ENCODE measurements at regions not wholly inside any gene's neighbourhood (a gene's known extent, or its start where the extent isn't known, plus 50 kb on each side); places are given as distances from the start of the nearest gene placed in this dataset.
"Not testable (repeated sequence)": the region's sequence is repeated elsewhere in the genome, so short reads cannot be mapped to it uniquely, and the experiment has no call there.

DNA sequence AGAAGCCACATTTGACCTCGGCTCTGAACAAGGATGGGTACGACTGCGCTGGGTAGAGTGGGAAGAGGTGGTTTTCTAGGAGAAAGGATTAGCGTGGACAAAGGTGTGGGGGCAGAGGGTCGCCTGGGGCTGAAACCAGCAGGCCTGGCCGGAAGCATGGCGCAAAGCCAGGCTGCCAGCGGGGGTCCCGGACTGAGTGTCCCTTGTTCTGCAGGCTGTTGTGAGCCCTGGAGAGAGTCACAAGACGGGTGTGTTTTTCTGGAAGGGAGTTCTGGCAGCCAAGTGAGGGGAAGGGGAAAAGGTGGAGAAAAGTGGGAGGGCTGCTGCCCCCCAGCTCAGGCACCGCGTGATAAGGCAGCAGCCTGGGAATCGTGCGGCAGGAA lies 98.5 kb upstream of the MEF2A start:
- H3K27ac ChIP-seq, result no peak overlapping the region

DNA sequence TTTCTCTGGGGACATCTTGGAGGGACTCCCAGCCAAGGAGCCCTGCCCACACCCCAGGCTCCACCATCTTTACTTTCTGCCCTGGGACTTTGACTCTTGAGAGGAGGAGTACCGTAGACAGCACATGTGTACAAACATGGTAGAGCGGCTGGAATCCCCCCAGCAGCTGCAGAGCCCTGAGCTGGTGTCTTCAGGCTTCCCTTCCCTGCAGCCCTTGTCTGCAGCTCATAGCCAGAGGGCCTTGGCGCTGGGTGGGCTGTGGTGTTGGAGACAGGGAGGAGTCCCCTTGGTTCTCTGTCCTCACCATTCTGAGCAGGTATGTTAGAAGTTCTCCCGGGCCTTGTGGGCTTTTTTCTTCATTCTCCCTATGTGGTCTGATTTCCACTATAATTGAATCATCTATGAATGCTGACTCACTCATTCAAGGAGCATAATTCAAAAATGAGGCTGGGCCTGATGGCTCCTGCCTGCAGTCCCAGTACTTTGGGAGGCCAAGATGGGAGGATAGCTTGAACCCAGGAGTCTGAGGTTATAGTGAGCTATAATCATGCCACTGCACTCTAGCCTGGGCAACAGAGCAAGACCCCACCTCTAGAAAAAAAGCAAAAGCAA lies 97.8 kb upstream of the MEF2A start:
- Histone ChIP-seq H3K27me3 (replicated peaks; ENCODE audit: insufficient read depth) (no peaks in the 10 kb centered on the region), H3K4me3 (no peak overlapping the region), H3K36me3 (no peaks in the 10 kb centered on the region), H3K4me1 (replicated peaks) (no peaks in the 10 kb centered on the region), H3K9me3 (no peaks in the 10 kb centered on the region), H3K27ac (no peak overlapping the region)
- TF ChIP-seq, protein P1, sequence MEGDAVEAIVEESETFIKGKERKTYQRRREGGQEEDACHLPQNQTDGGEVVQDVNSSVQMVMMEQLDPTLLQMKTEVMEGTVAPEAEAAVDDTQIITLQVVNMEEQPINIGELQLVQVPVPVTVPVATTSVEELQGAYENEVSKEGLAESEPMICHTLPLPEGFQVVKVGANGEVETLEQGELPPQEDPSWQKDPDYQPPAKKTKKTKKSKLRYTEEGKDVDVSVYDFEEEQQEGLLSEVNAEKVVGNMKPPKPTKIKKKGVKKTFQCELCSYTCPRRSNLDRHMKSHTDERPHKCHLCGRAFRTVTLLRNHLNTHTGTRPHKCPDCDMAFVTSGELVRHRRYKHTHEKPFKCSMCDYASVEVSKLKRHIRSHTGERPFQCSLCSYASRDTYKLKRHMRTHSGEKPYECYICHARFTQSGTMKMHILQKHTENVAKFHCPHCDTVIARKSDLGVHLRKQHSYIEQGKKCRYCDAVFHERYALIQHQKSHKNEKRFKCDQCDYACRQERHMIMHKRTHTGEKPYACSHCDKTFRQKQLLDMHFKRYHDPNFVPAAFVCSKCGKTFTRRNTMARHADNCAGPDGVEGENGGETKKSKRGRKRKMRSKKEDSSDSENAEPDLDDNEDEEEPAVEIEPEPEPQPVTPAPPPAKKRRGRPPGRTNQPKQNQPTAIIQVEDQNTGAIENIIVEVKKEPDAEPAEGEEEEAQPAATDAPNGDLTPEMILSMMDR (IDR thresholded peaks at IDR 0.05), result no peak
- no peak for TF ChIP-seq POLR2AphosphoS5 (IDR thresholded peaks at IDR 0.05)
- no peak for TF ChIP-seq POLR2A (IDR thresholded peaks at IDR 0.05)
- DNase-seq (ENCODE audit: low spot score), result no peak
- intact Hi-C loops (cut with DNase I), result no loop called here
- WGBS, result 75% methylated on average over 4 of the region's 4 CpGs

More for the DNA sequence above, 98.5 kb upstream of the MEF2A start:
- Histone ChIP-seq H3K9me3 (no peaks in the 10 kb centered on the region), H3K27me3 (replicated peaks; ENCODE audit: insufficient read depth) (no peaks in the 10 kb centered on the region), H3K4me3 (no peak overlapping the region), H3K4me1 (replicated peaks) (no peaks in the 10 kb centered on the region), H3K36me3 (no peaks in the 10 kb centered on the region)
- TF ChIP-seq POLR2AphosphoS5 (IDR thresholded peaks at IDR 0.05) (no peak), POLR2A (IDR thresholded peaks at IDR 0.05) (no peak)
- TF ChIP-seq, protein P1 (IDR thresholded peaks at IDR 0.05), result no peak
- DNase-seq (ENCODE audit: low spot score), result no peak
- WGBS, result 91% methylated on average over 14 of the region's 14 CpGs
- intact Hi-C loops (cut with DNase I), result no loop called here

DNA sequence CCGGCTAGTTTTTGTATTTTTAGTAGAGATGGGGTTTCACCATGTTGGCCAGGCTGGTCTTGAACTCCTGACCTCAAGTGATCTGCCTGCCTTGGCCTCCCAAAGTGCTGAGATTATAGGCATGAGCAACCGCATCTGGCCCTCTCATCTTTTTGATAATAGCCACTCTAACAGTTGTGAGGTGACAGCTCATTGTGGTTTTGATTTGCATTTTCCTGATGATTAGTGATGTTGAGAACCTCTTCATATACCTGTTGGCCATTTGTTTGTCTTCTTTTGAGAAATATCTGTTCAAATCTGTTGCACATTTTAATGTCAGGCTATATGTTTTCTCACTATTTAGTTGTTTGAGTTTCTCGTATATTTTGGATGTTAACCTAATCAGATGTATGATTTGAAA lies 95.6 kb upstream of the MEF2A start:
- DNase-seq (ENCODE audit: low spot score); H3K4me1 ChIP-seq (replicated peaks); H3K9me3 ChIP-seq; H3K36me3 ChIP-seq; H3K27ac ChIP-seq; H3K4me3 ChIP-seq; intact Hi-C loops (cut with DNase I); H3K27me3 ChIP-seq (replicated peaks; ENCODE audit: insufficient read depth): not testable (repeated sequence)
- 98% methylated on average over 3 of the region's 3 CpGs for WGBS

DNA sequence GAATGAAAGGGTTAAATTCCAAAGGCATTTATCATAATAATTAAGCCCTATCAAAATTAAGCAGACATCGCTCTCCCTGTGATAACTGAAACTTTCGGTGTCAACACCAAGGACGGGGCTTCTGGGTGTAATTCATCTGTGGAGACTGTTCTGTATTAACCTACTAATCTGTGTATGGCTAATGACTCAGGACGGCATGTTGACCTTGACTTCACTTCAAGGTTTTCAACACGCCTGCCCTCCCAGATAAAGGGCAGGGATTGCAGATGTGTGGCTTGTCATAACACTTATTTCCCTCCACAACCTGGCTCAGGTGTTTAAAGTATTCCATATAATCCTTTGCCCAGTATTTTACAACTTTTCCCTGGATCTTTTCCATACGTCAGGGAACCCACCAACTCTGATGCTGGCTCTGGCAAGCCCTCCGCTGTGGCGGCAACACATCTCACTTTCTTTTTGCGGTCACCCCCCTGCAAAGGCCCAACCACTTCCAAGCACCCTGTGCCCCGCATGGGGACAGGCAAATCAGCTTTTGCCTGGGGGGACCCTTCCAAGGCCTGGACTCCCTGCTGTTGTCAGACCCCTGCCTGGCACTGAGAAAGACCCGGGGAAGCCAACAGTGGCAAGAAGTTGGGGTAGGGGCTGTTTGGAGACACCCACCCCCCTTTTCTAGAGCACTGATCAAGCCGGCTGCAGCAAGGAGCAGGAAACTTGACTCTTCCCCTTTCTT lies 93.2 kb upstream of the MEF2A start:
- H3K4me3 ChIP-seq, result no peak overlapping the region
- WGBS, result 71% methylated on average over 12 of the region's 12 CpGs
- H3K9me3 ChIP-seq, result no peaks in the 10 kb centered on the region
- H3K4me1 ChIP-seq (replicated peaks), result no peaks in the 10 kb centered on the region
- no peaks in the 10 kb centered on the region for H3K27me3 ChIP-seq (replicated peaks; ENCODE audit: insufficient read depth)
- H3K27ac ChIP-seq, result no peak overlapping the region
- intact Hi-C loops (cut with DNase I), result no loop called here
- TF ChIP-seq POLR2AphosphoS5 (IDR thresholded peaks at IDR 0.05), result no peak
- TF ChIP-seq, protein P1 (IDR thresholded peaks at IDR 0.05), result no peak
- no peak for TF ChIP-seq POLR2A (IDR thresholded peaks at IDR 0.05)
- DNase-seq (ENCODE audit: low spot score), result no peak
- no peaks in the 10 kb centered on the region for H3K36me3 ChIP-seq

DNA sequence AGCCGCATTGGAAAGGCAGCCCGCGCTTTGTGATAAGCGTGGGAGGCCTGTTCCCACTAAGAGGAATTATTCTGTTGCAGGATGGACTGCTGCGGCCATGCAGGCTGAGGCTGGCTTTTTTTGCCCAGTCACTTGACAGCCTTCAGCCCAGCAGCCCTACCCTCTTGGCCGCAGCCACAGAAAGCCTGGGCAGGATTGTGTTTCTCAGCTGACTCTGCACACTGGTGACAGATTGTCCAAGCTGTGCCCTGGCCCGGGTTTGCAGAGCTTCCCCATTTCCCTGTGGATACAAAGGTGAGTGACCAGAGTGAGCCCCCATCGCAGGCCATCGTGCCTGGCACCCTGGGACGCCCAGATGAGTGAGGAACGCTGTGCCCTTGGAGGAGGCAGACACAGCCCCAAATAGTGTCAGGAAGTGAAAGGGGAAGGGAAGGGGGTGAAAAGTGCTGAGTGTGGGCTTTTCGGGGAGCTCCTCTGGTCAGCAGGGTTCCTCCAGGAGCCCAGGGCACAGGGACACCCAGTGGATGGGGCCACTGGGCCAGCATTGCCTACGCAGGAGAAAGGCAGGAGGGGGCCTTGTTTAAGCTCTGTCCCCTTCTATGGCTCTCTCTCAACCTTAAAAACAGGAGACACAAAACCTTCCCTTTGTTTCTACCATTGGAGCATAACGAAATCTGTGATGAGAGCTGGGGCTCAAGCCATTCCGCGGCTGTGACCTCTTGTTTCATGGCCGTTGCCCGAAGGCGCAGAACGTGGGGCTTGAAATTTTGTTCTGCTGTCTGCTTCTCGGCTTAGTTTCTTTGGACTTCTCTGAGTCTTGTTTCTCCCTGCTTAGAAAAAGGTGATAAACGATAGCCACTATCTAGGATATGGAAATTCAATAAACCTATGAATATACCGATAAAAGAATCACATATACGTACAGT lies 91.5 kb upstream of the MEF2A start:
- Histone ChIP-seq H3K4me1 (replicated peaks) (no peaks in the 10 kb centered on the region), H3K27ac (peak overlapping the region in 1 of 2 donors; percentile 58), H3K27me3 (replicated peaks; ENCODE audit: insufficient read depth) (no peaks in the 10 kb centered on the region), H3K4me3 (no peak overlapping the region), H3K9me3 (no peaks in the 10 kb centered on the region), H3K36me3 (no peaks in the 10 kb centered on the region)
- no peak for DNase-seq (ENCODE audit: low spot score)
- intact Hi-C loops (cut with DNase I), result no loop called here
- TF ChIP-seq POLR2AphosphoS5 (IDR thresholded peaks at IDR 0.05) (no peak), POLR2A (IDR thresholded peaks at IDR 0.05) (no peak)
- TF ChIP-seq, protein P1 (IDR thresholded peaks at IDR 0.05), result no peak
- 60% methylated on average over 24 of the region's 24 CpGs for WGBS
